Head of caudate nucleus (tissue), 42 donors: ENCODE measurements at regions not wholly inside any gene's neighbourhood (a gene's known extent, or its start where the extent isn't known, plus 50 kb on each side); places are given as distances from the start of the nearest gene placed in this dataset.

Experiments
- DNase-seq, 42 donors: peaks; one replicate each; pipeline versions ENCODE4 v3.0.0 to v3.0.0-alpha.2; 2020 to 2021; ENCODE audit warnings: mixed read lengths in 7 of 42
- intact Hi-C: fragments of 100-400 bp; cut with DNase I; formaldehyde crosslinking; loops from one replicate; pipeline ENCODE4 v1.15.0; 2022

GRCh38 chr2:123688231-123688940 is 336.7 kb upstream of the CNTNAP5 start:
- intact Hi-C loops, result no loop called here
- DNase-seq, result no peak

GRCh38 chr2:123692121-123692520 is 333.0 kb upstream of the CNTNAP5 start:
- intact Hi-C loops, result no loop called here
- no peak for DNase-seq

GRCh38 chr2:123693836-123694235 is 331.3 kb upstream of the CNTNAP5 start:
- intact Hi-C loops, result no loop called here
- DNase-seq, result no peak

GRCh38 chr2:123695426-123695825 is 329.7 kb upstream of the CNTNAP5 start:
- intact Hi-C loops, result no loop called here

GRCh38 chr2:123696021-123696420 is 329.1 kb upstream of the CNTNAP5 start:
- no peak for DNase-seq
- intact Hi-C loops, result no loop called here

More at GRCh38 chr2:123695426-123695825, 329.7 kb upstream of the CNTNAP5 start:
- DNase-seq, result no peak

- intact Hi-C loops, result no loop called here
- DNase-seq, result no peak
Measured at GRCh38 chr2:123696799-123697410, 328.2 kb upstream of the CNTNAP5 start.

GRCh38 chr2:123715467-123715982 is 309.6 kb upstream of the CNTNAP5 start:
- intact Hi-C loops, result no loop called here
- no peak for DNase-seq

- intact Hi-C loops, result no loop called here
- no peak for DNase-seq
Measured at GRCh38 chr2:123717636-123718334, 307.3 kb upstream of the CNTNAP5 start.

GRCh38 chr2:123720760-123721159 is 304.3 kb upstream of the CNTNAP5 start:
- no peak for DNase-seq
- intact Hi-C loops, result no loop called here

- intact Hi-C loops, result no loop called here
Measured at GRCh38 chr2:123723706-123724105, 301.4 kb upstream of the CNTNAP5 start.

GRCh38 chr2:123732563-123732962 is 292.5 kb upstream of the CNTNAP5 start:
- DNase-seq, result no peak
- intact Hi-C loops, result no loop called here

More at GRCh38 chr2:123723706-123724105, 301.4 kb upstream of the CNTNAP5 start:
- no peak for DNase-seq

- intact Hi-C loops, result no loop called here
- DNase-seq, result no peak
Measured at GRCh38 chr2:123737371-123737770, 287.7 kb upstream of the CNTNAP5 start.

- no peak for DNase-seq
- intact Hi-C loops, result no loop called here
Measured at GRCh38 chr2:123738643-123739042, 286.4 kb upstream of the CNTNAP5 start.

- intact Hi-C loops, result no loop called here
- DNase-seq, result no peak
Measured at GRCh38 chr2:123746006-123746405, 279.1 kb upstream of the CNTNAP5 start.

- intact Hi-C loops, result no loop called here
- no peak for DNase-seq
Measured at GRCh38 chr2:123747326-123747725, 277.8 kb upstream of the CNTNAP5 start.

- no peak for DNase-seq
- intact Hi-C loops, result no loop called here
Measured at GRCh38 chr2:123762221-123762620, 262.9 kb upstream of the CNTNAP5 start.

GRCh38 chr2:123768233-123768632 is 256.9 kb upstream of the CNTNAP5 start:
- intact Hi-C loops, result no loop called here
- no peak for DNase-seq

- DNase-seq, result no peak
- intact Hi-C loops, result no loop called here
Measured at GRCh38 chr2:123769001-123769400, 256.1 kb upstream of the CNTNAP5 start.

- intact Hi-C loops, result no loop called here
- DNase-seq, result no peak
Measured at GRCh38 chr2:123770996-123771720, 253.9 kb upstream of the CNTNAP5 start.
